A673 (cell line): ENCODE measurements at regions not wholly inside any gene's neighbourhood (a gene's known extent, or its start where the extent isn't known, plus 50 kb on each side); places are given as distances from the start of the nearest gene placed in this dataset.

Experiments used
- BruUV-seq: library from RNA; stranded (reverse); fragments of 400-500 nt; replicated peaks from 2 replicates; lab custom pipeline; 2021; lab: Mats Ljungman, UMichigan
- CTCF ChIA-PET: fragments of 300-600 bp; sonication (Branson Sonifier 250); formaldehyde crosslinking; loops from one replicate; lab custom pipeline; 2022; ENCODE audit warnings: antibody characterized with exemption; lab: Charles Lee
- POLR2A ChIA-PET: fragments of 300-600 bp; sonication (Branson Sonifier 250); formaldehyde crosslinking; loops from one replicate; lab custom pipeline; 2022; ENCODE audit warnings: antibody characterized with exemption; ENCODE audit not compliant: low non-redundant PET; lab: Charles Lee
- DNase-seq: peaks from one replicate; pipeline ENCODE4 v3.0.0-alpha.2; 2015; ENCODE audit warnings: low spot score
- H3K27ac ChIP-seq: fragments of 200-600 bp; sonication (generic); 2 replicates; pipeline ENCODE4 v1.5.1; 2016; ENCODE audit warnings: mixed run types, low read depth, mild to moderate bottlenecking, mixed read lengths, antibody characterized with exemption, low read length; ENCODE audit not compliant: poor library complexity, severe bottlenecking
- H3K27me3 ChIP-seq: fragments of 200-600 bp; sonication (generic); replicated peaks from 2 replicates; pipeline ENCODE4 v1.6.1; 2017; ENCODE audit warnings: mixed run types, low read depth, mild to moderate bottlenecking, mixed read lengths, antibody characterized with exemption, low read length; ENCODE audit not compliant: insufficient read depth, poor library complexity
- H3K36me3 ChIP-seq: fragments of 200-600 bp; sonication (generic); 2 replicates; pipeline ENCODE4 v1.6.1; 2016; ENCODE audit warnings: mixed run types, mild to moderate bottlenecking, mixed read lengths, antibody characterized with exemption, low read length; ENCODE audit not compliant: insufficient read depth, poor library complexity, severe bottlenecking
- H3K4me1 ChIP-seq: fragments of 200-600 bp; sonication (generic); 2 replicates; pipeline ENCODE4 v1.6.1; 2017; ENCODE audit warnings: mixed run types, mild to moderate bottlenecking, mixed read lengths, antibody characterized with exemption, low read length; ENCODE audit not compliant: insufficient read depth, poor library complexity, severe bottlenecking
- H3K4me3 ChIP-seq: fragments of 200-600 bp; sonication (generic); 2 replicates; pipeline ENCODE4 v1.5.1; 2016; ENCODE audit warnings: low read depth, mixed run types, mild to moderate bottlenecking, mixed read lengths, low read length; ENCODE audit not compliant: poor library complexity, severe bottlenecking
- H3K9me3 ChIP-seq: fragments of 200-600 bp; sonication (generic); 2 replicates; pipeline ENCODE4 v1.6.1; 2016; ENCODE audit warnings: mixed run types, low read depth, mild to moderate bottlenecking, mixed read lengths, antibody characterized with exemption, low read length; ENCODE audit not compliant: poor library complexity, severe bottlenecking
- EZH2 ChIP-seq: fragments of 200-600 bp; sonication (generic); IDR thresholded peaks from 2 replicates; pipeline ENCODE4 v1.6.1; 2017; ENCODE audit warnings: borderline replicate concordance, low read depth, mild to moderate bottlenecking, mixed read lengths, antibody characterized with exemption, low read length; ENCODE audit not compliant: poor library complexity, severe bottlenecking
- intact Hi-C: fragments of 100-400 bp; cut with micrococcal nuclease; formaldehyde crosslinking; loops from one replicate; pipeline ENCODE4 v1.10.0; 2022; ENCODE audit not compliant: unreplicated experiment
- TF ChIP-seq, protein P1 (sequence below): fragments of 300-800, 200-600 bp; sonication (generic); conservative IDR thresholded peaks from 2 replicates; pipeline ENCODE4 v1.5.1; 2017; ENCODE audit warnings: low read depth, mild to moderate bottlenecking, antibody characterized with exemption, low read length, moderate library complexity, mixed read lengths

GRCh38 chr10:62466590-62466989 is 92.4 kb downstream of the ZNF365 start:
- intact Hi-C loops, result no loop called here
- POLR2A ChIA-PET, result no interaction called here
- DNase-seq, result no peak
- BruUV-seq, result no TSS peak
- Histone ChIP-seq H3K9me3 (no peaks in the 10 kb centered on the region), H3K27me3 (no peaks in the 10 kb centered on the region), H3K4me1 (no peaks in the 10 kb centered on the region), H3K4me3 (no peak overlapping the region), H3K27ac (no peak overlapping the region), H3K36me3 (no peaks in the 10 kb centered on the region)
- TF ChIP-seq, protein P1, sequence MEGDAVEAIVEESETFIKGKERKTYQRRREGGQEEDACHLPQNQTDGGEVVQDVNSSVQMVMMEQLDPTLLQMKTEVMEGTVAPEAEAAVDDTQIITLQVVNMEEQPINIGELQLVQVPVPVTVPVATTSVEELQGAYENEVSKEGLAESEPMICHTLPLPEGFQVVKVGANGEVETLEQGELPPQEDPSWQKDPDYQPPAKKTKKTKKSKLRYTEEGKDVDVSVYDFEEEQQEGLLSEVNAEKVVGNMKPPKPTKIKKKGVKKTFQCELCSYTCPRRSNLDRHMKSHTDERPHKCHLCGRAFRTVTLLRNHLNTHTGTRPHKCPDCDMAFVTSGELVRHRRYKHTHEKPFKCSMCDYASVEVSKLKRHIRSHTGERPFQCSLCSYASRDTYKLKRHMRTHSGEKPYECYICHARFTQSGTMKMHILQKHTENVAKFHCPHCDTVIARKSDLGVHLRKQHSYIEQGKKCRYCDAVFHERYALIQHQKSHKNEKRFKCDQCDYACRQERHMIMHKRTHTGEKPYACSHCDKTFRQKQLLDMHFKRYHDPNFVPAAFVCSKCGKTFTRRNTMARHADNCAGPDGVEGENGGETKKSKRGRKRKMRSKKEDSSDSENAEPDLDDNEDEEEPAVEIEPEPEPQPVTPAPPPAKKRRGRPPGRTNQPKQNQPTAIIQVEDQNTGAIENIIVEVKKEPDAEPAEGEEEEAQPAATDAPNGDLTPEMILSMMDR, result no peak
- no peak for TF ChIP-seq EZH2
- CTCF ChIA-PET, result no interaction called here

DNA sequence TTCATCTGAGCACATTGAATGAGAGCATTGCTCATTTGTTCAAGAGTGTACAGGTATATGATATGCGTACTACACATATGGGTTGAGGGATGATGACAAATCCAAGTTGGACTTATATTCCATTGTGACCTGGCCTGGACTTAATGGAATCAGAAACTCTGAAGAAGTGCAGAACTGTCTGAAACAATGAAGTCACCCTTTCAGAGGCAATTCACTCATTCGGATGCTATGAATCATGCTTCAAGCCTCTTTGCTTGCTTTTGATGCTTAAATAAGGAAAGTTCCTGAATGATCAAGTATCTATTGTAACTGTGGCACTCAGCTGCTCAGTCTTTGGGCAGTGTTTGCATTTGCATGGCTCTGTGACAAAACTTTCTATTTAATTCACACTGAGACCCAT is 93.4 kb downstream of the ZNF365 start:
- H3K36me3 ChIP-seq, result no peaks in the 10 kb centered on the region
- intact Hi-C loops, result no loop called here
- H3K27ac ChIP-seq, result no peak overlapping the region
- no peak for TF ChIP-seq EZH2
- TF ChIP-seq, protein P1, result no peak
- H3K4me3 ChIP-seq, result no peak overlapping the region
- CTCF ChIA-PET, result no interaction called here
- no peaks in the 10 kb centered on the region for H3K4me1 ChIP-seq
- POLR2A ChIA-PET, result no interaction called here
- no peaks in the 10 kb centered on the region for H3K27me3 ChIP-seq
- no peak for DNase-seq
- no peaks in the 10 kb centered on the region for H3K9me3 ChIP-seq
- BruUV-seq, result no TSS peak

DNA sequence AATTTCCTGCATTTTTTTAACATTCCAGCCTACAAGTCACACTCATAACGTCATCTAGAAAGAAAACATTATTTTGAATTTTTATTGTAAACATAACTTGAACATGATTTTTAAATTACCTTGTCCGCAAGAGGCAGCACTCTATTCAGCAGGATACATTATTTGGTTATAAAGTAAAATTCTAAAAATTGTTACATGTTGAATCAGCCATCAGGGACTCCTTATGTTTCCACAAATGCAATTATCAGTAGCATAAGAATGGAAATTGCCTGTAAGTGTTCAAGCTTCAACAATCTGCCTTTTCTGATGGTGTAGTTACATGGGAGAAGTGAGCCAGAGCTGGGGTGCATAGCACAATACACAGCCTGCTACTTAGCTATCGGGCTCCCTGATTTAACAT is 97.5 kb downstream of the ZNF365 start:
- CTCF ChIA-PET, result no interaction called here
- BruUV-seq, result no TSS peak
- DNase-seq, result no peak

More for the DNA sequence above, 97.5 kb downstream of the ZNF365 start:
- Histone ChIP-seq H3K36me3 (no peaks in the 10 kb centered on the region), H3K4me3 (no peak overlapping the region), H3K9me3 (no peaks in the 10 kb centered on the region), H3K27me3 (no peaks in the 10 kb centered on the region), H3K27ac (no peak overlapping the region), H3K4me1 (no peaks in the 10 kb centered on the region)
- TF ChIP-seq EZH2, result no peak
- TF ChIP-seq, protein P1, result no peak
- intact Hi-C loops, result no loop called here
- POLR2A ChIA-PET, result no interaction called here
